ENCODE measurements at regions not wholly inside any gene's neighbourhood (a gene's known extent, or its start where the extent isn't known, plus 50 kb on each side); places are given as distances from the start of the nearest gene placed in this dataset.

DNA sequence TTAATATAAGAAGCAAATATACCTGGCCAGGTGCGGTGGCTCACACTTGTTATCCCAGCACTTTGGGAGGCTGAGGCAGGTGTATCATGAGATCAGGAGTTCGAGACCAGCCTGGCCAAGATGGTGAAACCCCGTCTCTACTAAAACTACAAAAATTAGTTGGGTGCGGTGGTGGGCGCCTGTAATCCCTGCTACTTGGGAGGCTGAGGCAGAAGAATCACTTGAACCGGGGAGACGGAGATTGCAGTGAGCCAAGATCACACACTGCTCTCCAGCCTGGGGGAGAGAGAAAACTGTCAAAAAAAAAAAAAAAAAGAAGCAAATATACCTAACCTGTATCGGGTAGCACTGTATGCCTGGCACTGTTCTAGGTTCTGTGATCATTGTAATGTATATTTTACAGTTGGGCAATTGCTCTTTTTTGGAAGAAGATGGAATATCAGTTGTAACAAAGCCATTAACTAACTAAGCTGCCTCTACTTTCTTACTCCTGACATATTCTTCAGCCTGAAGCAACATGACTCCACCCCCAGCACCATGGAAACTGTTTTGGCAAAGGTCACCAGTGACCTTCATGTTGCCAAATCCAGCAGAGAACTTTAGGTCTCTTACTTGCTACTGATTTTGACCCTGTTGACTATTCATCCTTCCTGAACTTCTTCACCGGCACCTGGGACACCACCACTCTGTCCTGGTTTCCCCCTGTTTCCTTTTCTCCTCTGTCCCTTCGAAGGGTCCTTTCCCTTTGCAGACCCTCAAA, 203.8 kb downstream of the RPLP1 start:
- DNase-seq: no peak

DNA sequence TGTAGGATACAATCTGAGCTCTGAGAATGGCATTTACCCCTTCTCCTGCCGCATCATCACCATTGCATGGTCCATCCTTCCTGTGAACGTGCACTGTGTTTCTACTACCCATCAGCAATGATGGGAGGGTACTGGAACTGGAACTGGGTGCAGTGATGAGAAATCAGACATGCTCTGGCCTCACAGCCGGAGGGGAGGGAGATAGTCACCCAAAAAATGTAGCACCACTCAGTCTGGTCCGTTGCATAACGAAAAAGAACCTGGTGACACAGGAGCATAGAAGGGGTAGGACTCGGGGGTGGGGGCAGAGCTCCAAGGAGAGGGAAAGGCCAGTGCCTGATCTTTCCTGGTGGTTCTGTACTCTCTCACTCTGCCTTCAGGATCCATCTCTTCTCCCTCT, 205.0 kb downstream of the RPLP1 start:
- DNase-seq: no peak

DNA sequence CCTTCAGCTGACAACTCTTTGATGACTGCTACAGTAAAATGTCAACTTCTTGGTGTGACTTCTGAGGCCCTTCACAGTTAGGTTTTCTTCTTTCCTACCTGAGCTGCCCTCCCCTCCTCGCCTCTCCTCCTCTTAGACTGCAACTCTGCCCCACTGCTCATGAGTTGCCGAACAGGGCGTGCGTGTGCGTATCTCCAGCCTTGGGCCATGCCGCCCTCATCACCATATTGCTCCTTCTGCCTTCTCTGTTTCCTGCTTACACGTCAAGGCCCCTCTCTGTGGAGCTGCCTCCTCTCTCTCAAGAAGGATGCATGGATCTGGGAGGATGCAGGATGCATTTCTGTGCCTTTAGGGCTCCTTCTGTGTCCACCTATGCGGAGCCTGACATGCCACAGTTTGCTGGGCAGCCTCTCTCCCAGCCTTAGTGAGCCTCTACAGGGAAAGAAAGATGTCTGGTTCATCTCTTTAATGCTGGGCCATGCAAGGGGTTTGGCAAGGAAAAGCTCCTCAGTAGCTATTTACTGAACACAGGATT, 205.9 kb downstream of the RPLP1 start:
- no peak for DNase-seq

DNA sequence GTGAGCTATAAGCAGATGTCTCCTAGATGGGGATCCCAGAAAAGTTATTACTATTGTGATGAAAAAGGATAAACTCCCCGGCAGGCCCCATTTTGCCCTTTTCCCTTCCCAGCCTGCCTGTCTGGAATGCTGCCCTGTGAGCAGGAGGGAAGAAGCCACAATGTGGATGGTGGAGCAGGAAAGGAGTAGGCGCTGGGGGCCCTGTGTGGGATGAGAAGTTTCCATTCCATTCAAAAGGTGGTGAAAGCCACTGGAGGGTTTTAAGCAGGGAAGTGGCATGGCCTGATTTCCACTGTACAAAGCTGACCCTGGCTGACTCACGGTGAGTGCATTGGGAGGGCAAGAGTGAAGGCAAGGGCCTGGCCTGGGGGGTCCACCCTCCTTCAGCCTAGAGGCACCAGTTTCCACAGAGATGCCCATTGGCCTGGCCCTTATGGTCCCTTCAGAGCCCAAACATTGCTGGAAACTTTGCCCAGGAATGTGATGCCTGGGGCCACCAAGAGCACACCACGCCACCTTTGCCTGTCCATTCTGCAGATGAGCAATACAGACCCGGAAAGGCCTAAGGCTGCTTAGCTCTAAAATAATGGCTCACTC, 206.9 kb downstream of the RPLP1 start:
- no peak for DNase-seq

DNA sequence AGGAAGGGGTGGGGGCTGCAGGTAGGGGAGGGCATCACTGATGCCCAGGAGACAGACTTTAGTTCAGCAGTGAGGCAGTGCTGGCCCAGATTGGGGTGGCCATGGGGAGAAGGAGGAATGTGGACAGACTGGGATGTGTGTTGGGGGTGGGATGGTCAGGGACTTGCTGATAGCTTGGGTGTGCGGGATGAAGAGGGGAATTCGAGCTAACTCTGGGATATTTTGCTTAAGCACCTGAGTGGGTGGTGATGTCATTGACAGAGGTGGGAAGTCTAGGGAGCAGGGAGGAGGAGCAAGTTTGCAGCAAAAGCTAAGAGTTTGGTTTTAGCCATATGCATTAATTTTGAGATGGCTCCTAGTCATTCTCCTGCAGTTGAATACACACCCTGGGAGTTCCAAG, 207.5 kb downstream of the RPLP1 start:
- DNase-seq: no peak

DNA sequence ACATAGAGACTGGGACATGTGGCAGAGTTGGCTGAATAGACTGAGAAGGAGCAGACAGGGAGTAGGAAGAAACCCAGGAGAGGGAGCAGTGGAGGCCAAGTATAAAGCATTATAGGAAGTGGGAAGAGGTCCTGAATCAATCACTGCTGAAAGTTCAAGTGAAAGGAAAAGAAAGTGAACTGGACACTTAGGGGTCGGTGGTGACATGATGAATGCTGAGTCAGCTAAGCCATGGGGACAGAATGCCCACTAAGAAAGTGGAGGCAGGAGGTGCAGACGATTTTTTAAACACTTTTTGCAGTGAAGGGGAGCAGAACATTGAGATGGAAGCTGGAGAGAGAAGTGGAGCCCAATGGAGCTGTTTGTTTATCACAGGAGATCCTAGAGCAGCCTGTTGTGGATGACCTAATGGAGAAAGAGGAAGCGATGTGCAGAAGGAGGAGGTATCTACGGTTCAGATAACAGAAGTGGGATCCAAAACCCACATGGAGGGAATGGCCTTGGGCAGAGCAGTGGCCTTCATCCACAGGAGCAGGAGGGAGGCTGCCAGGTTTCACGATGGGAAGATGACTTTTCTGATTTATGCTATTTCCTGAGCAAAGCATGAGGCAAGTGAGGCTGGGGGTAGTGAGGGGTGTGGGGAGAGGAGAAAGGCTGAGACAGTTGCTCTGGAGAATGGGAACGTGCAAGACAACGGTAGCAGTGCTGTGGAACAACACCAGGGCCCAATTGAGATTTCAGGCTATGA, 208.2 kb downstream of the RPLP1 start:
- no peak for DNase-seq

DNA sequence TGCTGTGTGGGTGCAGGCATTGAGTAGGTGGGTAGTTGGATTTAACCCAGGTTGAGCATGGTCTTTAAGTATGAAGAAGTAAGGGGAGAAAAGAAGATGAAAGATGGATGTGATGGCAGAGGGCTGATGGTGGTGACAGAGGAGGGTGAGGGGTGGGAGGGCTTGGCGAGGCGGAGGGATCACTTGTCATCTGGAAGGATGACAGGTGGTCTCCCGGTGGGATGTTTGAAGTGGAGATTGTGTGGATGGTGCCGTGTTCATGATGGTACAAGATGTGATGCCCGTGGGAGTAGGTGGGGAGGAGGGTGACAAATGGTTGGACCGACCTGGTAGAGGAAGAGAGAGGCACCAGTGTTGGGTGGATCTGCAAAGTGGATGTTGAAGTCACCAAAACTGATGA, 208.8 kb downstream of the RPLP1 start:
- DNase-seq: no peak

DNA sequence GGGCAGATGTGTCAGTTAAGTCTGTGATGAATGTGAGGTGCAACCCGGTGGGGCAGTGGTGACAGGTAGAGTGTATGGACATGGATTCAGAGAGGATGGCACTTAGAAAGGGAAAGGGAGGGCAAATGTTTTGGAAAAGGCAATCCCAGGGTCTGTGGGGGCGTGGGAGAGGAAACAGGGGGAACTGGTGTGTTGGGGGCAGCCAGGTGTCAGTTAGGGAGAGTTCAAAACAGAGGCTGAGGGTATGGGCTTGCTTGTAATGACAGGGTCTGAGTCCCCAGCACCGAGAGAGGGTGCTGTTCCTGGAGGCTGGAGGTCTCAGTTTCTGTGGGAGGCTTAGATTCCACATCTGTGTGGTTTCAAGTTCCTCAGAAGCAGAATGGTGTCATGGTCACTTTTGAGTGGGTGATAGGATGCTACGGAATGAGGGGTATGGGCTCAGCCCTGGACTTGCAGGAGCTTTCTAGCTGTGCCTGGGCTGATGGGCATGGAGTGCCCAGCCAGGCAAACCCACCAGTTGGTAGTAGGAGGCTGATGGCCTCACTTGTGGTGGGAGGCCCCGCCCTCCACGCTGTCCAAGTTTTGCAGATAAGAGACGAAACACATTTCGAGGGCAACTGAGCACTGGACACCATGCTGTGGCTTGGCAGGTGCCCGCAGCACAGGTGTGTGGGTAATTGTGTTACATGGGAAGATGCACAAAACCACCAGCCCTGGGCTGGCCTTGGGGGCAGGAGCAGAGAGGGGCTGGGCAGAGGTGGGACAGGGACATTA, 209.4 kb downstream of the RPLP1 start:
- DNase-seq: no peak

DNA sequence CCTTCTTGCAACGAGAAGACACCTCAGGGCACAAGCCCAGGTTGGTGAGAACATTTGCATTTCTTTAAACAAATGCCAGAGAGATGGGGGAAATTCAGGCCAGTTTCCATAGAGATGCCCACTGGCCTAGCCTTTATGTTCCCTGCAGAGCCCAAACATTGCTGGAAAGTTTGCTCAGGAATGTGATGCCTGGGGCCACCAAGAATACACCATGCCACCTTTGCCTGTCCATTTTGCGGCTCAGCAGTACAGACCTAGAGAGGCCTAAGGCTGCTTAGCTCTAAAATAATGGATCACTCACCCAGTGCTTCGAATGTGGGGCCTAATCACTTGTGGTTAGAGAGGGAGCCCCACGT, 210.0 kb downstream of the RPLP1 start:
- no peak for DNase-seq

DNA sequence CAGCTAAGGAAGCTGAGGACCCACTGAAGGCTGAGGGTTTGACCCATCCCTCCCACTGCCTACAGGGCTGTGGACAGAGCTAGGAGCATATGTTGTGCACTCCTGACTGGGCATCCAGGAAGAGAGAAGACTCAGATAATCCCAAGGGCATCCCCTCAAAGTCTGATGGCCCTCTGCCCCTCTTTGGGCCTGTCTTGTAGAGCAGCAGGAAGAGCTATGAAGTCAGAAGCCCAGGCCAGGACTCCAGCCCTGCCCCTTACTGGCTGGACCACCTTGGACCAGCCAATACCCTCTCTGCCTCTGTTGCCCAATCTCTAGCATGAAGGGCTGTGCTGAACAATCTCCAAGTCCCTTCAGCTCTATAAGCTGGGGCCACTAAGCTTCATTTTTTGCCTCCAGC, 210.8 kb downstream of the RPLP1 start:
- no peak for DNase-seq

DNA sequence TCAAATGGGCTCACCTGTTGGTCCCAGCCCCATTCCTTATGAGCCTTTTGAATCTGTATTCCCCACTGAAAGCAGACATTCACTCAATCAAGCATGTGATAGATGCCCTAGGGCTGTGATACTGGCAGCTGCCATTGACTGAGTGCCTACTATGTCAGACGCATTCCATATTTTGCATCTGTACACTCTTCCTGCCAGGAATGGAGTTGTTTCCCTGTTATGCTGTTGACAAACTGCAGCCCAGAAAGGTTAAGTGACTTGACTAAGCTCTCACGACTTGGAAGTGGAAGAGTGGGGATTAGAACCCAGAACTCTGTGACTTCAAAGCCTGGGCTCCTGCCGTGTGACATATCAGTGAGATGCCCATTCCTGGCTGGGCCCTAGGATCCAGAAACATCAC, 211.4 kb downstream of the RPLP1 start:
- DNase-seq: no peak

DNA sequence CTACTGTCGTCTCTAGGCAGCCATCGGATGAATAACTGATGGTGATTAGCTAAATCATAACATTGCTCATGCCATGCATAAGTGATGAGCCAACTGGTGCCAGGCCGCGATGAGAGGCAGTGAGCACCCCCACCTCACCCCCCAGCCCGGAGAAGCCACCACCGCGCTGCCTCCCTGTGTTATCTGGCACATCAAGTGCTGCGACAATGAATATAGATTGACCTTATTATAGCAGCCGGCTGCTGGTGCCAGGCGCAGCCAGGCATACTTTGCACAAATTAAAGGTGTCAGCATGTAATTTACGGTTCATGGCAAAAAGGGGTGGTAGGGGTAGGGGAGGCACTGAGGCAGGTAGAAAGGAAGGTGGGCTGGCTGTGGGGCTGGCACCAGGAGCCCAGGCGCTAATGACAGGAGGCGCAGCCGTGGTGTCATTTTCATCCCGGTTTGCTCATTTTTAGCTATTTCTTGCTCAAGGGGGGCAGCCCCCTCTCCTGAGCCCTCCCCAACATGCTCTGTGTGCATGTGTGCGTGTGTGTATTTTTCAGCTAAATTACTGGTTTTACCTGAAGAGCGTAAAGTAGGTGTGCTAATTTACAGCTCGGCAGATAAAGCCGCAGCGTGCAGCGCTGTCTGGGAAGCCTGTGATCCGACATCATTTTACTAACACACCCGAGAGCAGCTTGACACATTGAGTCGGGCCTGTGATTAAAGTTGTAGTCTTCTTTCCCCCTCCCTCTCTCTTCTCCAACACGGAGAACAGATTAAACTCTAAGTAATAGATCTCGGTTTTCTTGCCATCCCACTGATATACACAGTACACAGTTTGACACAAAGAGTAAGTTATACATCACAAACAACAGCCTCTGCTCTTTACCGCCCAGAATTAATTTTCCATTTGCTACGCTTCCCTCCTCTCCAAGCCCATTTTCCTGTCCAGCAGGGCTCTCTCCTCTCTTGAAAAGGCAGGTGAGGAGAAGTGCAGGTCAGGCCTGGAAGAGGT, 212.3 kb downstream of the RPLP1 start:
- DNase-seq: no peak

DNA sequence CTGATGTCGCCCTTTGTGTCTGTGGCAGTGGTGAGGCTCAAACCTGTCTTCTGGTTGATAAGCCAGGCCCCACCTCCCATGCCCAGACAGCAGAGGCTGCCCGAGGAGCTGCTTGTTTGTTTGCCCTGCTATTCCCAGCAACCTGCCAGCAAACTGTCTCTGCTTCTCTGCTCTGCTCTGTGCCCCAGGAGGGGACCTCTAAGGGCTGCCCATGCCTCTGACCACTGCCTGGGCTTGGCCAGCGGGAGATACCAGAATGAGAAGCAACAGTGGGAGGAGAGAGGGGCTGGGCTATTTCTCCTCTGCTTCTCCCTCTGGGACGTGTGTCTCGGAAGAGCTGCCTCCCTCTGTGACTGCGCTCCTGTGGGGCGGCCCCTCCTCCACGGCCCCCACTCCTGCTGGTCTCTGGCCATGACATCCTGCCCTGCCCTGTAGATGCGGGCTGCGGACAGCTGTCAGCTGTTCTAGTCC, 213.1 kb downstream of the RPLP1 start:
- DNase-seq: no peak

DNA sequence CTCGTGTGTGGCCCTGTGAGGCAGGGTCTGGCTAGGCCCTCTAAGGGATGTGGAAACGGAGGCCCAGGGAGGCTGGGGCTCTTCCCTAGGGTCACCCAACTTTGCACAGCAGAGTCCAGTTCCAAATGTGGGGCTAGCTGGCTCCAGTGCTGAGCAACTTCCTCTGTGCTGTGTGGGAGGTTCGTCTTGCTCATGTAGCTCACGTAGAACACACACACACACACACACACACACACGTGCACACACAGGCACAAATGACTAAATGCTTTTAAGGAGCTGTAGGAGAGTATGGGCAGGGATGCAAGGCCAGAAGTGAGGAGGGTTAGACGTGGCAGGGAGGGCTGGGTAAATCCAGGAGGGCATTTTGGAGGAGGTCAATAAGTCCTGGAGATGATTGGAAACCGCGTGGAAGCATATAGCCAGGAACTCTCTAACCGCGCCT, 213.8 kb downstream of the RPLP1 start:
- no peak for DNase-seq

DNA sequence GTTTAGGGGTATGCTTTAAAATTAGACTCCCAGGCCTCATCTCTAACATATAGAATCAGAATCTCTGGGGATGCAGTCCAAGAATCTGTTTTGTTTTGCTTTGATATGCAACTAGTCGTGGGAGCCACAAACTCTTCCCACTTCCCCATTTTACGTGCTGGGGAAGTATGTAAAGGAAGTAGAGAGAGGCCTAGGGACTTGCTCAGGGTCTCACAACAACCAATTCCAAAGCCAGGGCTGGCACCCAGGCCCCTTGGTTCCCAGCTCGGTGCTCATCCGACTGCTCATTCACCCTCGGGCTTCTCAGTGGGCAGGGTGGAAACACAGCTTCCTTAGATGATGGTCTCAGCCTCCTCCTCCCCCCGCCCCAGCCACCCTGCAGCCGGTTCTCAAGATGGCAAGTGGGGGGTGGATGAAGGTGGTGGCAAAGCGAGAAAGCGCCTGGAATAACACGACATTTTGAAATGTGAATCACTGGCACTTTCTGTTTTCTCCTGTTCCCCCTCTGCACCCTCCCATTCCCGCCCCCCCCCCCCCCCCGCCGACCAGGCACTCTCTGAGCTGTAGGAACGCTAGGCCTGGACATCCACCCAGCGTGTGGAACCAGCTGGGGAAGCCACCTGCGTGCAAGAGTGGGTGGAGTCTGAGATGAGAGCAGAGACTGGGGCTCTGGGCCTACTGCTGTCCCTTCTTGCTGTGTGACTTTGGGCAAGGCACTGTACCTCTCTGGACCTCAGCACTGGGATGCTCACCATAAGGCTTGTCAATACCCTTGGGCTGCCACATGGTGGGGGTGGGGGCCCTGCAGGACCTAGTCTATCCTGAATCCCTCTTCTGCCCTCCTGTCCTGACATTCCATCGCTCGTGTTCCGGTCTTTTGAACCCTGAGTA, 214.5 kb downstream of the RPLP1 start:
- no peak for DNase-seq

DNA sequence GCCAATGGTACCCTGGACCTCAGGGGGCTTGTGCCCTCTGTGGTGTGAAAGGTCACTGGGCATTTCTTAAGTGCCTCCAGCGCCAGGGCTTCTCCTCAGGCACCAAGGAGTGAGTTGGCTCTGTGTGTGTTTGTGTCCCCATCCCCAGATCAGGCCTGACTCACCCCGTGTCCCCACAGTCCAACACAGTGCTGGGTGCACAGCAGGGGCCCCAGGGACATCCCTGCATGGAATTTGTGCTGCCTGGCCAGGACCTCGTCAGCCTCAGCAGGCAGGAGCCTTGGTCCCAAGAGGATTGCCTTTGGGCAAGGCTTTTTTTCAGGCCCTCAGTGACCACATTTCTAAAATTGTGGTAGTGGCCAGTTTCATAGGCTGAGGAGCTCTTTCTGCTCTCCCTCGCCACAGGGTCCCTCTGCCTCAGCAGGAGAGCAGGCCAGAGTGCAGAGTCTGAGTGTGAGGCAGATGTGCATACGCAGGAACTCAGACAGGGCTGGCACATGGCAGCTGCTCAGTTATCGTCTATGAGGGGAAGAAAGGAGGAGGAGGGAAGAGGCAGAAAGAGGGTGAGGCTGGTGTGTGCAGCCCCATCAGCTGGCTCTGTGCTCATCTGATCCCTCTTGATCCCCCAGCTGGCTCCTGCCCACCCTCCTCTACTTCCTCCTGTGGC, 215.6 kb downstream of the RPLP1 start:
- DNase-seq: no peak

DNA sequence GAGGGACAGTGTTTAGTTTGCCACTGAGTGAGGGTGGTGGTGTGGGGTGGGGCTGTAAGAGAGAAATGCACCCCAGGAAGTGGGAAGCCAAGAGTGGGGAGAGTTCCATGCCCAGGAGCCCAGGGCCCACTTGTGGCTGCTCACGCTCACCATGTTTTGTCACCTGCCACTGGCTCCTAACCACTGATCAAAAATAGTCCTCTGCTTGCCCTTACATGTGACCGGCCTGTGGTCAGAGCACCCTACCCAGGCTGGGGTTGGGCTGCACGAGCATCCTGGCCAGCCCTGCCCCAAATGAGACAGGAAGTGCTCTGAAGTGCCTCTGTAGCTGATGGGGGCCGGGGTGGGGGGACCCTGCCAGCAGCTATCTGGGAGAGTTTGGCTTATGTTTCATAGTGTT, 216.3 kb downstream of the RPLP1 start:
- no peak for DNase-seq

DNA sequence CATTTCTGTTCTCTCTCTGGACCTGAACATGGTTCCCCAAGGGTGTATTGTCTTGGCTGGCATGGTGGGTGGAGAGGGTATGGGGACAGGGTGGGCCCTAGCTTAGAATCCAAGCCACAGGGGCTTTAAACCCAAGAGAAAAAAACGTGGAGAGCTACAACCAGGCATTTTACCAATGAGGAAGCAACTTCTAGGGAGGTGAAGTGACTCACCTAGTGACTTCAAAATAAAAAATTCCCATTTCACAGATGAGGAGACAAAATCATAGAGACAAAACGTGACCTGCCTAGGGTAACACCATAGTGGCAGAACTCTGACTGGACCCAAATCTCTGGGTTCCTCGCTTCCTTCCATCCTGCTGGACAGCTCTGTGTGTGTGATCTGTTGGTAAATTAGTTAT, 216.8 kb downstream of the RPLP1 start:
- no peak for DNase-seq

DNA sequence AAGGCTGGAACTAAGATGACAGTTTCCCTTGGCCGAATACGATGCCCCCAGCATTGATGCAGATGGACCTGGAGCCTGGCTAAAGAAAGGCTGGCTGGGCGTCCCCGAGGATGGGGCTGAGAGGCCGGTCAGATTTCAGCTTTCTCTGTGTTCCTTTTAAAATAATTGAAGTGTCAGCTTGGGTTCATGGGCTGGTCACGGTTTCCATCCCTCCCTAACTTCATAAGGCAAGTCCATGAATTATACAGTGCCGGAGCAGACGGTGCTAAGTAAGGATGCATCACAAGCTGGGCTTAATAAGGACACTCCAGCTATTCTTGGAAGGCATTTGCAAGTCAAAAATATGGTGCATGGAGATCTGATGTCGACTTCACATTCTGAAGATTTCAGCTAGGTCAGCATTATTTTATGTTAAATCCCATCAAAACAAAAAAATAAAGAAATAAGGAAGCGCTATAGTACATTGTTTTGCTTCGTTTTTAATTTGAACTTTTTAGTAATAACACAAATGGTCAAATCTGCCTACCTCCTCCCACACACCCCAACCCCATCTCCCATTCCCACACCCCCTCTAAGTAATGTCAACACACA, 220.8 kb downstream of the RPLP1 start:
- DNase-seq: no peak
